Neutrophil (primary cell): ENCODE measurements at regions not wholly inside any gene's neighbourhood (a gene's known extent, or its start where the extent isn't known, plus 50 kb on each side); places are given as distances from the start of the nearest gene placed in this dataset.

Experiments
- H3K27ac ChIP-seq: fragments of 200-600 bp; sonication (generic); 2 replicates; pipeline ENCODE4 v1.5.1; 2016; ENCODE audit warnings: mild to moderate bottlenecking, moderate library complexity
- H3K27me3 ChIP-seq: fragments of 200-600 bp; sonication (generic); 2 replicates; pipeline ENCODE4 v1.6.0; 2016; ENCODE audit warnings: mild to moderate bottlenecking
- H3K36me3 ChIP-seq: fragments of 200-600 bp; sonication (generic); 2 replicates; pipeline ENCODE4 v1.5.1; 2017
- H3K4me1 ChIP-seq, 2 experiments: fragments of 200-600 bp in 1 of 2; sonication (generic) in 1 of 2; 1 replicate in 1 of 2; 2 replicates in 1 of 2; pipeline versions ENCODE4 v1.5.1 to v1.6.1; 2013 to 2016; ENCODE audit warnings: low read depth in 1 of 2, low read length in 1 of 2, mild to moderate bottlenecking in 1 of 2, moderate library complexity in 1 of 2; ENCODE audit not compliant: control insufficient read depth in 1 of 2, insufficient read depth in 1 of 2
- H3K4me3 ChIP-seq, 2 experiments: fragments of 200-600 bp in 1 of 2; sonication (generic) in 1 of 2; 1 replicate in 1 of 2; 2 replicates in 1 of 2; pipeline ENCODE4 v1.5.1; 2013 to 2016; ENCODE audit warnings: low read depth in 1 of 2, low read length in 1 of 2, mild to moderate bottlenecking in 1 of 2, moderate library complexity in 1 of 2
- H3K9me3 ChIP-seq: fragments of 200-600 bp; sonication (generic); 2 replicates; pipeline ENCODE4 v1.5.1; 2016
- TF ChIP-seq, protein P1 (sequence below): fragments of 200-600 bp; sonication (generic); IDR thresholded peaks from 2 replicates; pipeline ENCODE4 v1.5.1; 2016; ENCODE audit warnings: antibody characterized with exemption

DNA sequence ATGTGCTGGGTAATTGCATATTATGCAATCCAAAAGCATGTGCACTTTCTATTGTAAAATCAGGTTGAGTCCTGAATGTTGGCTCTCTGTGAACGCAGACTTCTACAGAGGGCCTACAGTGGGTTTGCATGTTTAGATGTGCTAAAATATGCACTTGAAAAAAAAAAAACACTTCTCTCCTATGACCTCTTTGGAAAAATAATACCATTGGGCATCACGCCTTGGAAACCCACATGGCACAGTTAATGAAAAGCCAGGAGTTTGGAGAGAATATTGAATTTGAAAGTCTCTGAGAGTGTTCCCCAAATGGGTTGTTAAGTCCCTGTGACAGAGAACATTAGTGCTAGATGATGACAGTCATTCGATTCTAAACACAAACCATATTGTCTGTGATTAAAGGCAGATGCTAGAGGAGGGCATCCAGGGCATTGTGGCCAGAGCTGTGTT is 710.4 kb upstream of the PIK3C3 start:
- H3K27ac ChIP-seq: no peak overlapping the region
- H3K4me1 ChIP-seq: no peaks in the 10 kb centered on the region
- TF ChIP-seq, protein P1, sequence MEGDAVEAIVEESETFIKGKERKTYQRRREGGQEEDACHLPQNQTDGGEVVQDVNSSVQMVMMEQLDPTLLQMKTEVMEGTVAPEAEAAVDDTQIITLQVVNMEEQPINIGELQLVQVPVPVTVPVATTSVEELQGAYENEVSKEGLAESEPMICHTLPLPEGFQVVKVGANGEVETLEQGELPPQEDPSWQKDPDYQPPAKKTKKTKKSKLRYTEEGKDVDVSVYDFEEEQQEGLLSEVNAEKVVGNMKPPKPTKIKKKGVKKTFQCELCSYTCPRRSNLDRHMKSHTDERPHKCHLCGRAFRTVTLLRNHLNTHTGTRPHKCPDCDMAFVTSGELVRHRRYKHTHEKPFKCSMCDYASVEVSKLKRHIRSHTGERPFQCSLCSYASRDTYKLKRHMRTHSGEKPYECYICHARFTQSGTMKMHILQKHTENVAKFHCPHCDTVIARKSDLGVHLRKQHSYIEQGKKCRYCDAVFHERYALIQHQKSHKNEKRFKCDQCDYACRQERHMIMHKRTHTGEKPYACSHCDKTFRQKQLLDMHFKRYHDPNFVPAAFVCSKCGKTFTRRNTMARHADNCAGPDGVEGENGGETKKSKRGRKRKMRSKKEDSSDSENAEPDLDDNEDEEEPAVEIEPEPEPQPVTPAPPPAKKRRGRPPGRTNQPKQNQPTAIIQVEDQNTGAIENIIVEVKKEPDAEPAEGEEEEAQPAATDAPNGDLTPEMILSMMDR: no peak
- no peaks in the 10 kb centered on the region for H3K36me3 ChIP-seq
- H3K9me3 ChIP-seq: no peaks in the 10 kb centered on the region
- no peak overlapping the region for H3K4me3 ChIP-seq
- no peaks in the 10 kb centered on the region for H3K27me3 ChIP-seq

DNA sequence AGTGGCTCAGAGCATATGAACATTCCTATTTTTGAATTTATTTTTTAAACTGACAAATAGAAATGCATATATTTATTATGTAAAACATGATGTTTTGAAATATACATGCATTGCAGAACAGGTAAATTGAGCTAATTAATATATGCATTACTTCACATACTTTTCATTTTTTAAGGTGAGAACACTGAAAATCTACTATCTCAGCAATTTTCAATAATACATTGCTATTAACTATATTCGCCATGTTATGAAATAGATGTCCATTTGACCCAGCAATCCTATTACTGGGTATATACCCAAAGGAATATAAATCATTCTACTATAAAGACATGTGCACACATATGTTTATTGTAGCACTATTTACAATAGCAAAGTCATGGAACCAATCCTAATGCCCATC is 717.7 kb upstream of the PIK3C3 start:
- H3K27ac ChIP-seq: no peak overlapping the region
- no peaks in the 10 kb centered on the region for H3K9me3 ChIP-seq
- H3K27me3 ChIP-seq: no peaks in the 10 kb centered on the region
- no peaks in the 10 kb centered on the region for H3K36me3 ChIP-seq
- no peaks in the 10 kb centered on the region for H3K4me1 ChIP-seq
- TF ChIP-seq, protein P1: no peak
- H3K4me3 ChIP-seq: no peak overlapping the region

DNA sequence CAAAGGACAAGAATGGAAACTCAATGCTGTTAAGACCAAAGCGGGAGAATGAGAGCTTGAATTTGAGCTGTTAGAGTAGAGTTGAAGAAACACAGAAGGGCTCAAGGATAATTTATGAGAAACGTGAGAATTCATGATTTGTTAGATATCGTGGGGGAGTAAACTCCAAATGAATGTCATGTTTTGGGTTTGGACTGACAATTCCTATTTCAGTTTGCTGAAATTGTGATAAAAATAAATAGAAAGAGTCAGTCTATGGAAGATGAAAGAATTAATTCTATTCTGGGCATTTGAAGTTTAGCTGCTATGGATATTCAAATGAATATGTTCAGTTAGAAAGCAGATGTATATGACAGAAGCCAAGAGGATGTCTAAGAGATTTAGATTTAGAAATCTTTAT is 723.4 kb upstream of the PIK3C3 start:
- Histone ChIP-seq H3K9me3 (no peaks in the 10 kb centered on the region), H3K27ac (no peak overlapping the region), H3K4me3 (no peak overlapping the region), H3K36me3 (no peaks in the 10 kb centered on the region), H3K27me3 (no peaks in the 10 kb centered on the region), H3K4me1 (no peaks in the 10 kb centered on the region)
- TF ChIP-seq, protein P1: no peak

- Histone ChIP-seq H3K4me1 (no peaks in the 10 kb centered on the region), H3K9me3 (no peaks in the 10 kb centered on the region), H3K4me3 (no peak overlapping the region), H3K27me3 (no peaks in the 10 kb centered on the region), H3K27ac (no peak overlapping the region), H3K36me3 (no peaks in the 10 kb centered on the region)
- TF ChIP-seq, protein P1: no peak
Observed at GRCh38 chr18:41227993-41228392, 727.0 kb upstream of the PIK3C3 start.

DNA sequence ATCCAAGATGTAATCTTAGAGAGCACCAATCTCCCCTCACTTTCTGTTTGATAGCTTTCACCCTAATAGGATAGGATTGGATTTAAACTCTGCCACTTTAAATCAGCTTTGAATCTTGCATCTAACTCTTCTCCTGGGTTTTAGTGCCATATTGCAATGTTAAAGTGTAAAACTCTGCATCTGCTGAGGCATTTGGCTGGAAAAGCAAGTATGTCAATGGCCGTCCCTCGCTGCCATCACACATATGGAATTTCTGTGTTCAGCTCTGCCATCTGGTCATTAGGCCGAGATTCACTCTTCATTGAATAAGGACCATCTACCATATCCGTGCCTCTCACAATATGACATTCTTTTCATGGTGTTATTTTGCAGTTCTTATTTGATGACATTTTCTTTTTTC is 728.1 kb upstream of the PIK3C3 start:
- Histone ChIP-seq H3K36me3 (no peaks in the 10 kb centered on the region), H3K9me3 (no peaks in the 10 kb centered on the region), H3K4me3 (no peak overlapping the region), H3K27me3 (no peaks in the 10 kb centered on the region), H3K4me1 (no peaks in the 10 kb centered on the region), H3K27ac (no peak overlapping the region)
- TF ChIP-seq, protein P1: no peak

- Histone ChIP-seq H3K9me3 (no peaks in the 10 kb centered on the region), H3K4me1 (no peaks in the 10 kb centered on the region), H3K4me3 (no peak overlapping the region), H3K27ac (no peak overlapping the region), H3K27me3 (no peaks in the 10 kb centered on the region), H3K36me3 (no peaks in the 10 kb centered on the region)
- TF ChIP-seq, protein P1: no peak
Observed at GRCh38 chr18:41226186-41226585, 728.8 kb upstream of the PIK3C3 start.
